ENCODE measurements at regions not wholly inside any gene's neighbourhood (a gene's known extent, or its start where the extent isn't known, plus 50 kb on each side); places are given as distances from the start of the nearest gene placed in this dataset.

- no TSS peak for BruUV-seq (replicated peaks)
- no peaks in the 10 kb centered on the region for H3K9me3 ChIP-seq (replicated peaks; ENCODE audit: control insufficient read depth, insufficient read depth, low read length)
- H3K4me1 ChIP-seq (ENCODE audit: control insufficient read depth, extremely low read depth, insufficient read depth, low read length), result no peaks in the 10 kb centered on the region
- DNase-seq (ENCODE audit: low read depth, low spot score) (no peak), FAIRE-seq (no peak)
- POLR2A ChIA-PET, result no interaction called here
- H3K9ac ChIP-seq (replicated peaks; ENCODE audit: extremely low read depth, insufficient read depth, low read length), result no peak overlapping the region
- no peak overlapping the region for H3K4me2 ChIP-seq (ENCODE audit: insufficient read depth, low read length)
- H3K4me3 ChIP-seq (replicated peaks in 1 of 3; ENCODE audit: insufficient read depth in 1 of 3, low read depth in 1 of 3, low read length in 3 of 3), result no peak overlapping the region
- no peak for TF ChIP-seq GATA2 (IDR thresholded peaks at IDR 0.05; ENCODE audit: insufficient read depth, insufficient read length, low read depth, low read length)
- TF ChIP-seq MAX (IDR thresholded peaks at IDR 0.05; ENCODE audit: insufficient read depth, insufficient read length), result no peak
- no peak for TF ChIP-seq JUN (IDR thresholded peaks at IDR 0.05; ENCODE audit: borderline replicate concordance, insufficient read depth, insufficient read length, low read depth)
- no peak for TF ChIP-seq EZH2 (IDR thresholded peaks at IDR 0.05; ENCODE audit: borderline replicate concordance, low read depth, low read length, severe bottlenecking)
- no peak for TF ChIP-seq FOS (IDR thresholded peaks at IDR 0.05; ENCODE audit: borderline replicate concordance, insufficient read depth, low read length)
- TF ChIP-seq MYC (IDR thresholded peaks at IDR 0.05; ENCODE audit: low read depth, low read length), result no peak
- TF ChIP-seq CTCF (IDR thresholded peaks at IDR 0.05; ENCODE audit: extremely low read depth in 1 of 2, insufficient read depth in 1 of 2, low read depth in 1 of 2, low read length in 2 of 2), result no peak
- no peak for TF ChIP-seq POLR2AphosphoS5 (IDR thresholded peaks at IDR 0.05; ENCODE audit: insufficient read depth, low read depth, low read length)
- no peak for TF ChIP-seq POLR2A (IDR thresholded peaks at IDR 0.05; ENCODE audit: low read depth, low read length)
- peaks cover 0 to 3% of the 10 kb centered on the region in 2 experiments for H3K27me3 ChIP-seq (ENCODE audit: control insufficient read depth in 2 of 2, insufficient read depth in 2 of 2, low read length in 2 of 2)
- intact Hi-C loops (cut with micrococcal nuclease), result no loop called here
- H2AFZ ChIP-seq (ENCODE audit: low read depth, low read length), result no peak overlapping the region
- H3K36me3 ChIP-seq (ENCODE audit: control insufficient read depth in 2 of 2, extremely low read depth in 1 of 2, insufficient read depth in 2 of 2, low read length in 2 of 2), result no peaks in the 10 kb centered on the region
- H3K9me1 ChIP-seq (replicated peaks; ENCODE audit: control insufficient read depth, extremely low read depth, insufficient read depth, low read length), result no peaks in the 10 kb centered on the region
- CTCF ChIA-PET, result no interaction called here
- H3K27ac ChIP-seq (ENCODE audit: insufficient read depth, low read depth, low read length), result no peak overlapping the region
- dilution Hi-C loops (cut with MboI; ENCODE audit: extremely low pct_ligation_motif_present, low sequenced_read_pairs), result no loop called here
- no peaks in the 10 kb centered on the region for H3K79me2 ChIP-seq (ENCODE audit: control insufficient read depth, insufficient read depth, low read length)
- no peaks in the 10 kb centered on the region for H4K20me1 ChIP-seq (replicated peaks; ENCODE audit: control insufficient read depth, extremely low read depth, insufficient read depth, low read length)
Measured at GRCh38 chr13:78487707-78488106, 115.6 kb downstream of the POU4F1 start.
